ENCODE measurements at regions not wholly inside any gene's neighbourhood (a gene's known extent, or its start where the extent isn't known, plus 50 kb on each side); places are given as distances from the start of the nearest gene placed in this dataset.
"Not testable (repeated sequence)": the region's sequence is repeated elsewhere in the genome, so short reads cannot be mapped to it uniquely, and the experiment has no call there.

DNA sequence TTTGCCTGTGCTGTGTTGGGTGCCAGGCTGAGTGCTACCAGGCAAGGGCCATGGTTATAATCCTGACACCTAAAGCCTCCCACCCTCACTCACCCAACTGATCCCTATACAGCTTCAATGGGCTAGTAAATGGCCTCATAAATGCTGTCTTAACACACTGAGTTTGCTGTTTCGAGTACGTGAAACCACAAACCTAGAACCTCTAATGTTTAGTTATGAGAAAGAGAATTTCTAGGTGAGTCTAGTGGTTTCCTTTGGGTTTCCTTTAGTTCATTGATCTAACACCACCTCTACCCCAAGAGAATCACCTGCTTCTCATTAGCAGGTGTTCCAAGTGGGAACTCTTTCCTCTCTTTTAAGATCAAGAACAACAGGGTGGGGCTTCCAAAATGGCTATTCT, 172.0 kb downstream of the MC4R start:
- DNase-seq: no peak

DNA sequence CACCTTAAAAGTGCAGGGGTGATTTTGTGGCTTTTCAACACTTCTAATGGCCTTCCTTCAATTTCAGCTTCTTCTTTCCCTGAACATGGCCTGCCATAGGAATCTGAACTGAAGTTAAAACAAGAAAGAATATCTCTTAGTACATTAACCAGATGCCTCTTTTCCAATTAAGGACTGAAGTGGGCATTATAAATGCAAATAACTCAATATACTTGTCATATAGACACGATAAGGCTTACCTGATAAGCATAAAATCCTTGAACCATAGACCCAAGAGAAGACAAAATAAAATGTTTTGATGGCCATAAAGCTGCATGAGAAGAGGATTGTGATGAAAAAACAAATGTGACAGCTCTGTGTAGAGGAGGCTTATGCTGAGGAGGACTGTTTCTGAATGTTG, 173.1 kb downstream of the MC4R start:
- DNase-seq: no peak

DNA sequence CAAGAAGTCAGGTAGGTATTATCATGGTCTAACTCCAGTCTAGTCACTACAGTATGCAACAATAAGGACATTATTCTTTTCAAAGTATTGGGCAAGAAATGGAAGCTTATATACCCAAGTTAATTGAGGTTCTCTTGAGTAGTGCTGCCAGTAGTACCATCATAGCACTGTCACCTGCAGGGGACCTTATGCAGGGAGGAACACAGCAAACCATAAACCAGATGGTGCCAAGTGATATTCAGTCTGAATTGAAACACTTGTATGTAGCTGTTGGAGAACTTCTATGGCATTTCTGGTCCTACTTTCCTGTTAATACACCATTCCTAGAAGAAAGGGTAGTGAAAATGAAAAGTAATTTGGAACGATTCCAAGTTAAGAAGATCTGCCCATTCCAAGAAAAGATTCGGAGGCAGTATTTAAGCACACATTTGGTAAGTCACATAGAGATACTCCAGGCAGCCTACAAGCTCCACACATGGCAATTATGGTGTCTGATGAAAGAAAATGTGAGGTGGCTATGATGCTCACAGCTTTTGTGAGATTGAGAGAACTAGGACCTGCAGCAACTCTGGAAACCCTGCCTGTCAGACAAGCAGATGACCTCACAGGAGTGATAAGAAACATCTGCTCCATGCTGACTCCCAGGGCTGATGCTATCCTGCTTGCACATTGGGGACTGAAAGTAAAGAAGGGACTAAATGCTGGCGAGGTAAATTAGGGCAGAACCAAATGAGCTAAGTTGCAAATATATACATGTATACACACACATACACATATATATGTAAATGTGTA, 174.7 kb downstream of the MC4R start:
- DNase-seq: no peak

DNA sequence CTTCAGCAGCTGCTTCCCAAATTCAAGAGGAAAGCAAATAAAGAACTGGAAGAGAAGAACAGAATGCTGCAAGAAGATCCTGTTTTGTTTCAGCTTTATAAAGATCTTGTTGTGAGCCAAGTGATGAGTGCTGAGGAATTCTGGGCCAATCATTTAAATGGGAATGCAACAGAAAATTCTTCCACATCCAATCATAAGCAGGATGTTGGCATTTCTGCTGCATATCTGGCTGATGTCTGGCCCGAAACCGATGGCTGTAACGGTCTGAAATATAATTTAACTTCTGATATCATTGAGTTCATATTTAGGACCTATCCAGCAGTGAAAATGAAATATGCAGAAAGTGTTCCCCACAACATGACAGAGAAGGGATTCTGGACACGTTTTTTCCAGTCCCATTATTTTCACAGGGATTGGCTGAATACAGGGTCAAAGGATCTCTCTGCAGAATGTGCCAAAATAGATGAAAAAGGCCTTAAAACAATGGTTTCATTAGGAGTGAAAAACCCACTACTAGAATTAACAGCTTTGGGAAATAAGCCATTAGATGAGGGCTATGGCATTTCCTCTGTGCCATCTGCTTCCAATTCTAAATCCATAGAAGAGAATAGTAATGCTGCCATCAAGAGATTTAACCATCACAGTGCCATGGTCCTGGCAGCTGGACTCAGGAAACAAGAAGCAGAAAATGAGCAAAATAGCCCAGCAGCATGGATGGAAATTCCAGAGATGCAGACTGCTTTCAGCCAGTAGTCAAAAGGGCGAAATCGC, 175.6 kb downstream of the MC4R start:
- no peak for DNase-seq

DNA sequence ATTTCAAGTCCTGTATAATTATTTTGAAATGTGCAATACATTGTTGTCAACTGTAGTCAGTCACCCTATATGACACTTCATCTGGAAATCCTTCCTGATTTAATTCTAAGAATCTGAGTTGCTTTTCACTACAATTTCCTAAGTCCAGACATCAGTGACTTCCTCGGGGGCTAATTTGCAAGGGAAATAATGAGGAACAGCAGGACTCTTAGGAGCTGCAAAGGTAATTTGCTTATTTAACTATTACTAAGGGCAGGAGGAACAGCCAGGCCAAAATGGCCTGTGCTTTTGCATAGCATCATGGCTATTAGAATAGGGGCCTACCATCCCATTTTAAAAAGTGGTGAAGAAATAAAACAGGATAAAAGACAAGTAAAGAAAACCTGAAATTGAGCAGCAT, 178.8 kb downstream of the MC4R start:
- DNase-seq: no peak

DNA sequence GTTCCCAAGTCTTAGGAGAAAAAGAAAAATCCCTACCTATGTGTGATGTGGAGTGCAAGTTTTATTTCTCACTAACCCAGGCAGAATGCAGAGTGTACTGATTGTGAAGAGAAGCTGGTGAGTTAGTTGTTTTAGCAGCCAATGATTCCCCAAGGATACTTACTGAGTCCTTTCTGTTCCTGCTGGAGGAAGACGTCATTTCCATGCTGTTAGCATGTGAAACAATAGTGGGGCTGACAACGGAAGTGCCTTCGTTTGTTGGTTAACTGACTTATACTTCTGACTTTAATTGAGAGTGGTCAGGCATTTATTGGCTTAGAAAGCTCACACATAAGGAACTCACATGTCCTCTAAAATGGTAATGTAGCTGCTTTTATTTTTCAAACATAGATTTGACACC, 180.6 kb downstream of the MC4R start:
- no peak for DNase-seq

DNA sequence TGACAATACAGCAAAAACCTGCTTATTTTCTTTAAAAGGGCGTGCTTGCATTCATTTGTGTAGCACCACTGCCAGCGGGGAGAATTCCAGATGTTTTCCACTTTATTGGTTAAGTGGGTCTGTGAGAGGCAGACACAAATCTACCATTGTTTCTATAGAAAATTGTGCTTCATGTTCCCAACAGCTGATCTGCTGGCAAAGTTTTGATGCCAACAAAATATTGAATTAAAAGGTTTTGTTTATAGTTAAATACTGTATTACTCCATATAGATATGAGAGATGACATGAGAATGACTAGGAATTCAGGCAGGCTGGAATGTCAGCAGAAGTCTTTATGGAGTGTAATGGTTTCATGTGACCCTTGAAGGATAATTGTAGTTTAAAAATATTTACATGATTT, 182.7 kb downstream of the MC4R start:
- DNase-seq: no peak

DNA sequence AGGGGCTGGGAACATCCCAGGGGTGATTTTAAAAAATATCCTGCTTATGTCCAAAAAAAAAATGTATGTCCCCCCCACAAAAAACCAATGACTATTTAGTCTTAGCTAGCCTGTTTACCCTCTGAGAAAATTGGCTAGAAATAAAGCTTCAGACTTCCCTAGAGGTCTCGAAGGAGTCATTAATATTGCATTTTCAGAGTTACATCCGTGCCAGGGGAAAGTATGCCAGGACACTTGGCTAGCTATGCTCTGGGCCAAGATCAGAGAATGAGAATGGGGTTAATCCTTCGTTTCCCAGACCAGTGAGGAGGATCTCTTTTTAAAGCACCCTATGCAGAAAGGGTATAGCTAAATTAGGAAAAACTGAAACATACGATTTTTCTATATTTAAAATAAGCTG, 183.6 kb downstream of the MC4R start:
- no peak for DNase-seq

DNA sequence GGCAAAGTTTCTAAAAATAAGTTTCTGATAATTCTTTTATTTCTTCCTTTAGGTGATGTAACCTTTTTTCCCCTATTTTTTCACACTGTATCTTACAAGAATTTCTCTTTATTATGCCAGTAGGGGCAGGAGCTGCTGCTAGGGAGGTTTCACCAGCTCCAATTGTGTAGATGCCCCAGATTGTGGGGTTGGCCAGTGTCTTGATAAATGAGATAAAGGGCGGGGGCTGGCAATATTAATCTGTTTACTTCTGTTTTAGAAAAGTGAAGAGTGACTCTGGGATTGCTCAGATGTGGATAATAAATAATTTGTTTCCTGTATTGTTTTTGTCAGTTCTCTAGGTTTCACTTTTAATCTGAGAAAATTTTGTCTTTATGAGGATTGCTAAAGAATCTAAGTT, 190.4 kb downstream of the MC4R start:
- DNase-seq: no peak

DNA sequence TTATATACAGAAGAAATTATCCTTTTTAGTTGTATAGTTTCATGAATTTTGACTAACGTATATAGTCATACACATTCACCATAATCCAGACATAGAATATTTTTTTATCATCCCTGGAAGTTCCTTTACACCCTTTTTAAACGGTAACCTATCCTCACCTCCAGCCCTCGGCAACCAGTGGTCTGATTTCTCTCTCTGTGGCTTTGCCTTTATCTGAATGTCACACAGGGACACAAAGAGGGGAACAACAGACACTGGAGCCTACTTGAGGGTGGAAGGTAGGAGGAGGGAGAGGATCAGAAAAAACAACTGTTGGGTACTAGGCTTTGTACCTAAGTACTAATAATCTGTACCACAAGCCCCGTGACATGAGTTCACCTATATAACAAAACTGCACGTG, 191.9 kb downstream of the MC4R start:
- no peak for DNase-seq

DNA sequence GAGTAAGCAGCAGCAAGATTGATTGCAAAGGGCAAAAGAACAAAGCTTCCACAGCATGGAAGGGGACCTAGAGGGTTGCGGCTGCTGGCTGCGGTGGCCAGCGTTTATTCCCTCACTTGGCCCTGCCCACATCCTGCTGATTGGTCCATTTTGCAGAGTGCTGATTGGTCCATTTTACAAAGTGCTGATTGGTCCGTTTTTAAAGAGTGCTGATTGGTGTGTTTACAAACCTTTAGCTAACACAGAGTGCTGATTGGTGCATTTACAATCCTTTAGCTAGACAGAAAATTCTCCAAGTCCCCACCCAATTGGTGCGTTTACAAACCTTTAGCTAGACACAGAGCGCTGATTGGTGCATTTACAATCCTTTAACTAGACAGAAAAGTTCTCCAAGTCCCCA, 194.4 kb downstream of the MC4R start:
- not testable (repeated sequence) for DNase-seq

DNA sequence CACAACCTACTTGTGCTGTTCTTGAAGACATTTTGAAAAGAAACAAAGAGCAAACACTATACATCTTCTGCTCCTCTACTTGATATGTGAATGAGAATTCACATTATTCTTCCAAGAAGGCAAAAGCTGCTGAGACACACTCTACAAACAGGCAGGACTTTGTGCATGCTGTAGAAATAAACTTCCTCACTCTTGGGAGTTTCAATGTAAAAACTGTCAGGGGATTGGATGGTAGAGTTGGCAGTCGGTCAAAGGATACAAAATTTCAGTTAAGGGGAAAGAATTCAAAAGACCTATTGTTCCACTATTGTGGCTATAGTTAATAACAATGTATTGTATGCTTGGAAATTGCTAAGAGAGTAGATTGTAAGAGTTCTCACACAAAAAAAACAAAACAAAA, 196.3 kb downstream of the MC4R start:
- DNase-seq: no peak

DNA sequence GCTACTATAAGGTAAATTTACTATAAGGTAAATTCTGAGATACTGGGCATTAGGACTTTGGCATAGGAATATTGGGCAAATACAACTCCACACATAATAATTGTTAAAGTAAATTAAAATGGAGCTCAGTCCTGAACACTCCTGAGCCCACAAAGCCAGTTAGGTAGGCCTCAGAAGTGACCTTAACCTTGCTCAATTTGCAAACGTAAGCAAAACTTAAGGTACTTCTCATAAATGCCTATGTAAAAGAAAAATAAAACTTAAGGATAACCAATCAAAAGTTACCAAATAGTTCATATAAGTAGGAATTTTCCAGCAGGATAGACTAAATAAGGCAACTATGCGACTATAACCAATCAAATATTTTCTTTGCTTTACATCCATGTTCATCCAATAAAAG, 197.7 kb downstream of the MC4R start:
- no peak for DNase-seq

DNA sequence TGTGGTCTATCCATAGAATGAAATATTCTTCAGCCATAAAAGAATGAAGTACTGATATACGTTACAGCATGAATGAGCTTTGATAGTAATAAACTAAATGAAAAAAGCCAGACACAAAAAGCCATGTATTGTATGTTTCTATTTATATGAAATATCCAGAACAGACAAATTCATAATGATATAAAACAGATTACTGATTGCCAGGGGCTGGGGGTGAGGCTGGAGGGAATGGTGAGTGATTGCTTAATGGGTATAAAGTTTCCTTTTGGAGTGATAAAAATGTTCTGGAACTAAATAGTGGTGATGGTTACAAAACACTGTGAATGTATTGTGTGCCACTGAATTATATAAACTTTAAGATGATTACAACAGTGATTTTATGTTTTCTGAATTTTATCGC, 200.5 kb downstream of the MC4R start:
- DNase-seq: no peak

DNA sequence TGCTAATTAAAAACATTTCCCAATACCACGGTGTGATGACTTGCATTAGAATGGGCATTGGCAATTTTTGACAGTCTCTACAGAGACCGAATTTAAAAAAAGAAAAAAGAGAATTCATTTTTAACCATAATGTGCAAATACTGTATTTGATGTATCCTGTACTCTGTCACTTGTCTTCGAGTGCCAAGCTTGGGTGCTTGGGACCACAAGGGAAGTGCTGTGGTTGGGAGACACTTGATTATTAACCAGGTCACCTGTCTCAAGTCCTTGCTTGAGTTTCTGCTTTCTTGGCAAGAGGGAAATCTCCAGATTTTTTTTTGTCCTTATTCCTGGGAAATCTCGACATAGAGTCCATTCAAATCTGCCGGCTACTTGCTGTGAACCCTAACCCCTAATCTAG, 209.0 kb downstream of the MC4R start:
- DNase-seq: no peak

DNA sequence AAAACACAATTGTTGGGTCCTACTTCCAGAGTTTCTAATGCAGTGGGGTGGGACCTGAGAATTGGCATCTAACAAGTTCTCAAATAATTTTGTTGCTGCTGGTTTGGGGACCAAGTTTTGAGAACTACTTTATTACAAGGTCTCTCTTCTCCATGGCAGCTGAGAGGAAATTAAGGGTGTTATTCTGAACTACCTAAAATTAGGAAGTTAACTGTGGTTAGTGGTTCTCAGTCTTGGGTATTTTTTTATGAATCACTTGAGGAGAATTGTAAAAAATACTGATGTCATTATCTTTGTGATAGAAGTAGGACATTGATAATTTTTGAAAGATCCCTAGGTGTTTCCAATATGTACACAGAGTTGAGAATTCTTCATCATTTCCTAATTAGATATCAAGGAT, 210.2 kb downstream of the MC4R start:
- no peak for DNase-seq

DNA sequence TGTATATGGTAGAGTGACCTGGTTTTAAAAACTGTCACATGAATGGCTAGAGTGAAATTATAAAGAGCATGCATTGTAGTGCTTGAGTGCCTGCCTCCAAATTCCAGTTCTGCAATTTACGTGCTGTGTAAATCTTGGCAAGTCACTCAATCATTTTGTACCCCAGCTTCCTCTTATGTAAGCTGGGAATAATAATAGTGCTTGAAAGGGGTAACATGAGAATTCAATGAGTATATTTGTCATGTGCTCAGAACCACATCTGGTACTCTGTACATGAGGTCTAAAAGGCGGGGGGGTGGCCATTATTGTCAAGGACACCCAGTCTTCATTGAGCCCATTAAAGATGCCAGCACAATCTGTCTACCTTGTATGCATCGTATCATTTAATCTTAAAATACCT, 214.8 kb downstream of the MC4R start:
- peak; percentile 25 for DNase-seq

DNA sequence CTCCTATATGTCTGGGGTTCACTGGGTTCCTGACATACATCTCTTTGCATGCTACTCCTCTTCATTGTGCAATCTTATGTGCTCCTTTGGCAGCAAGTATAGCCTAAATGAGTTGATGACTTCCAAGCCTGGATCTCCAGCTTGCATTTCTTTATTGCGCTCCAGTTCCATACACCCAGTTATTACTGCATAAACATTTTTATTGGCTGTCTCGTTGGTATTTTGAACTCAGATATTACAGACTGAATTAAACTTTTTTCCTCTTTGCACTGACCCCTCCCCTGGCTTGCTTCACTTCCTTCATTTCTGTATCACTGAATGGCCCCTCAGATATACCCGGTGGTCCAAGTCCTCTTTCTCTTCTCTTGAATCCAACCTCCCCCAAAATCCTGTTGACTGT, 219.2 kb downstream of the MC4R start:
- no peak for DNase-seq

DNA sequence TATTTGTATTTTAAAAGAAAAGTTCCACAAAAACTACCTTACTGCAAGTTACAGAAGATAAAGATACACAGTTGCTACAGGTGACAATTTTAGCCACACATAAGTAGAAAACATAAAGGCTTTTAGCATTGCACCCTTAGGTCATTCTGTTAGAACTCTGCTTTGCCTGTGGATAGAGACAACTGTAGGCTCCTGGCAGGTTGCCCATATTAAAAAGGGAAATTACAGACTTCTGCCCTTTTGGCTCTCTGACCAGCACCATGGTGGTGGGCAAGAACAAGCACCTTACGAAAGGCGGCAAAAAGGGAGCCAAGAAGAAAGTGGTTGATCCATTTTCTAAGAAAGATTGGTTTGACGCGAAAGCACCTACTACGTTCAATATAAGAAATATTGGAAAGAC, 223.3 kb downstream of the MC4R start:
- no peak for DNase-seq

DNA sequence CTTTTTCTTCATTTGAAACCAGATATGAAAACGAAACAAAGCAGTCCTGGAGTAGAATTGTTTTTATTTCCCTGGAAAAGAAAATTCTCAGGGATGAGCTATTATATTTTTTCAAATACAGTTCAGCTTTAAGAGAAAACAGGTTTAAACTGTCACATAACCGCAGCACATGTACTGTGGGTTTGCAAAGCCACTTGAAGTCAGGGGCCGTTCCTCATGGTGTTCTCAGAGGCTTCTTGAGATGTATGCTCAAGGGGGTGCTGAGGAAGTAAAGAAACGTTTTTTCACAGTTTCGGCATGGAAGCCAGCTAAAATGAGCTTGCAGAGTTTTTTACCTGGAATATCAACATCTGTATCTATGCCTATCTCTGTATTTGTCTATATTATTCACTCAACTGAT, 225.3 kb downstream of the MC4R start:
- no peak for DNase-seq

DNA sequence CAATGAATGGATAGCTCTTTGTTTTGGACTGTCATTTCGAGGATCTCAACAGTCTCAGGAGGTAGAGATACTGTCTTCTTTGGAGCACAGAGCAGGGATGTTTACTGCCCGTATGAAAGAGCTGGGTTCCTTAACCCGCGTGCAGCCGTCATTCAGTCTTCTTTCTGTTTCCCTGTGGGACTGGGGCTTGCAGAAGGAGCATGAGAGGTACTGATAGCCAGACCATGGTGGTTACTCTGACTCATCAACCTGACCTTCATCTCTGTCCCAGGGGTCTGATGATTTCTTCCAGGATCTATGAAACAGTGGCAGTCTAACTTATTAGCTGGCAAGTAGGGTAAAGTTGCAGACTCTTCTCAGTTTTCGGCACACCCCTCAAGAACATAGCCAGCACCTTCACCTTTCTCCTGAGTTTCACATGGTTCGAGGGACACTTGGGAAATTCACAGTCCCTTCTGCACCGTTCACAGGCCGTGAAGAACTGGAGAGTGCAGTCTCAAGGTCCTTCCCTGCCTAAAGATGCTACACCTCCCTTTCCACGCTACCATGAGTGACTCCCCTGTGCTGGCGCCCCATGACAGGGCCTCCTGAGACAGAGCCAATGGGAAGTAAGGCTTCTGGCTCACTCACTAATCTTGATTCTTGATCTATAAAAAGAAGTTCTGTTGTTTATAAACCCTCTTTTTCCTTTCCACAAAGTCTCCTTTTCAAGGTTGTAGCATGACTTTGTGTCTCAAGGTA, 226.2 kb downstream of the MC4R start:
- DNase-seq: no peak

DNA sequence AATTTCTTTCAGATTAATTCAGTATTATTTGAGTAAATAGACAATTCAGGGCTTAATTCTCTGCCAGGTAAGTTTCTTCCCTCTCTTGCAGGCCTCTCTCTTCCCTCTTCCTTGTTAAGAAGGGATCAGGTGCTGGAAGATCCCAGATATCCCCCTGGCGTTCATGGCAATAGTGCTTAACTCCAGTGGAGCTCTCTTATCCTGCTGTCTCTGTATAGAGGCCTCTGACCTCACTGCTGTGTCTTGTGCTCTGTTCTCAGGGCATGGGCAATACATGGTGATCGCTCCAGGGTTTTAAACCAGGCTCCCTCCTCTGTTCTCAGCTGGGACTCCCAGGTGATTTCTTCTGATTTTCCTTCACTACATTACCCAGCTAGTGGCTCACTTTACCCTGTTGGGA, 226.8 kb downstream of the MC4R start:
- DNase-seq: no peak

DNA sequence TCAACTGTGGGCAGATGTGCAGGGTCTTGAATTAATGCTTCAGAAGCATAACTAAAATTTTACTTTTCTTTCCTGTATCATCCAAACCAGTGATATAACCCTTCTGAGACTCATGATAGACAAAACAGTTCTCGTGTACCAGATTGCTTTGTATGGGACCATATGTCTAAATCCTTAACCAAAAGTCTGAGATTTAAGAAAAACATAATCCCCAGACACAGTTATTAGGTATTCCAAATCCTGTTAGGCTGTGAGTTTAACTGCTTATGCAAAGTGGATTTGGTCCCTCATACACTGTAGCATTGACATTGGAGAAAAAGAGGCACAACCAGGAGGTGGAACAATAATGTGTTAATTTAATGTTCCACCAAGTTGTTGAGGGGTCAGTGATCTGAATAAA, 235.0 kb downstream of the PMAIP1 start:
- DNase-seq: no peak

DNA sequence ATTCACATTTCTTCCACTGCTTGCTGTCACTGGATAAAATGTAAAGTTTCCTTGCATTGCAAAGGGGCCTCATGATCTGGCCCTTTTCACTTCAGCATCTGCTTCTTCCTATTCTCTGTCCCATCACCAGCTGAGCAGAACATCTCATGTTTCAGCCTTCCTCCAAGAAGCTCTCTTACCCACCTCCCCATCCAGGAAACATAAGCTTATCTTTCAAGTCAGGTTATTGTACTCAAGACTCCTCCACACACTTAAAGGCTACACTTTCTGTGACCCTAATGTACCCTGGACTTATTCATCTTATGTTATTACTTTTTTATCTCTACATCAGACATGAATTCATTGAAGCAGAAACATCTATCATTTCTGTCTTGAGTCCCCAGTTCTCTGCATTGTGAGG, 230.5 kb downstream of the PMAIP1 start:
- DNase-seq: no peak

Data from NCI-H2029 treated with DMSO at 0.1 percent for 48 hours (cell line).